Nephron progenitor cell (in vitro differentiated cells): ENCODE measurements at regions not wholly inside any gene's neighbourhood (a gene's known extent, or its start where the extent isn't known, plus 50 kb on each side); places are given as distances from the start of the nearest gene placed in this dataset.

Source experiments
- DNase-seq: peaks from one replicate; pipeline ENCODE4 v3.0.0; 2021
- H3K27ac Mint-ChIP-seq: 2 replicates; pipeline ENCODE4 v1.8.0; 2021; ENCODE audit warnings: mild to moderate bottlenecking, moderate library complexity, mixed read lengths
- H3K27me3 Mint-ChIP-seq: 2 replicates; pipeline ENCODE4 v1.8.0; 2021; ENCODE audit warnings: mild to moderate bottlenecking, low read depth, mixed read lengths; ENCODE audit not compliant: poor library complexity
- H3K36me3 Mint-ChIP-seq: 2 replicates; pipeline ENCODE4 v1.8.0; 2021; ENCODE audit warnings: low read depth, mixed read lengths
- H3K4me1 Mint-ChIP-seq: 2 replicates; pipeline ENCODE4 v1.8.0; 2021; ENCODE audit warnings: mixed read lengths
- H3K4me3 Mint-ChIP-seq: 2 replicates; pipeline ENCODE4 v1.8.0; 2021; ENCODE audit warnings: mild to moderate bottlenecking, moderate library complexity, mixed read lengths
- H3K9me3 Mint-ChIP-seq: 2 replicates; pipeline ENCODE4 v1.8.0; 2021; ENCODE audit warnings: mild to moderate bottlenecking, moderate library complexity, mixed read lengths
- TF ChIP-seq, protein P1 (sequence below): fragments of 200-600 bp; sonication (generic); IDR thresholded peaks from 2 replicates; pipeline ENCODE4 v1.5.0; 2021; ENCODE audit warnings: antibody characterized with exemption

- Mint-ChIP-seq H3K4me3 (no peak overlapping the region), H3K36me3 (no peaks in the 10 kb centered on the region), H3K27me3 (peaks cover 10% of the 10 kb centered on the region), H3K9me3 (peaks cover 4% of the 10 kb centered on the region), H3K27ac (no peak overlapping the region), H3K4me1 (peaks cover 44% of the 10 kb centered on the region)
- DNase-seq, result no peak
- TF ChIP-seq, protein P1, sequence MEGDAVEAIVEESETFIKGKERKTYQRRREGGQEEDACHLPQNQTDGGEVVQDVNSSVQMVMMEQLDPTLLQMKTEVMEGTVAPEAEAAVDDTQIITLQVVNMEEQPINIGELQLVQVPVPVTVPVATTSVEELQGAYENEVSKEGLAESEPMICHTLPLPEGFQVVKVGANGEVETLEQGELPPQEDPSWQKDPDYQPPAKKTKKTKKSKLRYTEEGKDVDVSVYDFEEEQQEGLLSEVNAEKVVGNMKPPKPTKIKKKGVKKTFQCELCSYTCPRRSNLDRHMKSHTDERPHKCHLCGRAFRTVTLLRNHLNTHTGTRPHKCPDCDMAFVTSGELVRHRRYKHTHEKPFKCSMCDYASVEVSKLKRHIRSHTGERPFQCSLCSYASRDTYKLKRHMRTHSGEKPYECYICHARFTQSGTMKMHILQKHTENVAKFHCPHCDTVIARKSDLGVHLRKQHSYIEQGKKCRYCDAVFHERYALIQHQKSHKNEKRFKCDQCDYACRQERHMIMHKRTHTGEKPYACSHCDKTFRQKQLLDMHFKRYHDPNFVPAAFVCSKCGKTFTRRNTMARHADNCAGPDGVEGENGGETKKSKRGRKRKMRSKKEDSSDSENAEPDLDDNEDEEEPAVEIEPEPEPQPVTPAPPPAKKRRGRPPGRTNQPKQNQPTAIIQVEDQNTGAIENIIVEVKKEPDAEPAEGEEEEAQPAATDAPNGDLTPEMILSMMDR, result no peak
These were observed 68.2 kb downstream of the PSMG1 start for GRCh38 chr21:39114871-39115575.

DNA sequence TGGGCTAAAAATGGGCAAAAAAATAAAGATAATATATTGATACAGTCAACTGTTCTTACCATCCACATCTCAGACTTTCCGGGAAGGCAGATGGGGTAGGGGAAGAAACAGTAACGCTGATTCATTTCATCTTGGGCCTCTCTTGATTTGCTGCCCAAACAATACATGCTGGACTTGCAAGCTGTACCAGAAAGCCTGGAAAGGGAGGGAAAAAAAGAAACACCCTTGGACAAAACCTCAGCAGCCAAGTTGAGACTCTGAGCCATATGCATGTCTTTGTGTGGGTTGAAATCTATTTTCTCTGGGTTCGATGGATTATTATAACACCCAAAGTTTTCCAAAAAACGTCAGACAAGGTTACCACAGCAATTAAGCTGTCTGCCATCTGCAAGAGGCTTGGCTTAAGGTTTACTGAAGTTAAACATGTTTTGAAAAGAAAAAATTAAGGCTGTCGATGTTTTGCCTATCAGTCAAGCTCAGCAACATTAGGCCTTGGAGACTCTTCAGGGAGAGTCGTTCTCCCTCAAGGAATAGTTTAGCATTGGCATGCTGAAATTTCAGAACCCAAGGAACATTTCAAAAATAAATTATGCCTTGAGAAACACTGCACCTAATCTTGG, 71.2 kb downstream of the PSMG1 start:
- peaks cover 31% of the 10 kb centered on the region for H3K4me1 Mint-ChIP-seq
- H3K4me3 Mint-ChIP-seq, result no peak overlapping the region
- H3K27ac Mint-ChIP-seq, result no peak overlapping the region
- DNase-seq, result no peak
- peaks cover 9% of the 10 kb centered on the region for H3K9me3 Mint-ChIP-seq
- H3K27me3 Mint-ChIP-seq, result peaks cover 5% of the 10 kb centered on the region
- H3K36me3 Mint-ChIP-seq, result peaks cover 3% of the 10 kb centered on the region
- TF ChIP-seq, protein P1, result no peak

- Mint-ChIP-seq H3K4me3 (no peak overlapping the region), H3K4me1 (peaks cover 35% of the 10 kb centered on the region), H3K27me3 (peaks cover 9% of the 10 kb centered on the region), H3K27ac (no peak overlapping the region), H3K36me3 (peaks cover 7% of the 10 kb centered on the region), H3K9me3 (peaks cover 10% of the 10 kb centered on the region)
- DNase-seq, result no peak
- TF ChIP-seq, protein P1, result no peak
These were observed 72.8 kb downstream of the PSMG1 start for GRCh38 chr21:39110431-39110830.

- TF ChIP-seq, protein P1, result no peak
- no peak for DNase-seq
- no peak overlapping the region for H3K27ac Mint-ChIP-seq
- H3K9me3 Mint-ChIP-seq, result peaks cover 10% of the 10 kb centered on the region
- H3K36me3 Mint-ChIP-seq, result peaks cover 7% of the 10 kb centered on the region
- H3K4me3 Mint-ChIP-seq, result no peak overlapping the region
- peaks cover 4% of the 10 kb centered on the region for H3K27me3 Mint-ChIP-seq
- peaks cover 32% of the 10 kb centered on the region for H3K4me1 Mint-ChIP-seq
These were observed 73.5 kb downstream of the PSMG1 start for GRCh38 chr21:39109596-39110210.

GRCh38 chr21:39109163-39109530, 74.1 kb downstream of the PSMG1 start:
- peaks cover 30% of the 10 kb centered on the region for H3K4me1 Mint-ChIP-seq
- TF ChIP-seq, protein P1, result no peak
- H3K27ac Mint-ChIP-seq, result no peak overlapping the region
- DNase-seq, result no peak
- peaks cover 10% of the 10 kb centered on the region for H3K9me3 Mint-ChIP-seq
- peaks cover 4% of the 10 kb centered on the region for H3K27me3 Mint-ChIP-seq
- peaks cover 7% of the 10 kb centered on the region for H3K36me3 Mint-ChIP-seq
- no peak overlapping the region for H3K4me3 Mint-ChIP-seq
